Fibroblast of peridontal ligament (primary cell): ENCODE measurements at regions not wholly inside any gene's neighbourhood (a gene's known extent, or its start where the extent isn't known, plus 50 kb on each side); places are given as distances from the start of the nearest gene placed in this dataset.
A peak's percentile ranks its signal among the peaks of the same experiment; 100 is the strongest.

Experiments used
- DNase-seq: peaks from one replicate; pipeline ENCODE4 v3.0.0-alpha.2; 2010; ENCODE audit errors: extremely low read depth

GRCh38 chr14:35456261-35456660 lies 51.7 kb upstream of the NFKBIA start:
- no peak for DNase-seq

GRCh38 chr14:35458442-35458841 lies 53.9 kb upstream of the NFKBIA start:
- no peak for DNase-seq

GRCh38 chr14:35459776-35460175 lies 55.2 kb upstream of the NFKBIA start:
- DNase-seq = no peak

GRCh38 chr14:35470755-35471154 lies 63.2 kb upstream of the INSM2 start:
- DNase-seq = peak; percentile 25

GRCh38 chr14:35471803-35472202 lies 62.2 kb upstream of the INSM2 start:
- no peak for DNase-seq

GRCh38 chr14:35474323-35474722 lies 59.6 kb upstream of the INSM2 start:
- DNase-seq = no peak

GRCh38 chr14:35480119-35480769 lies 53.7 kb upstream of the INSM2 start:
- DNase-seq = no peak

GRCh38 chr14:35482994-35483515 lies 50.9 kb upstream of the INSM2 start:
- no peak for DNase-seq
